GM12878 (cell line): ENCODE measurements at regions not wholly inside any gene's neighbourhood (a gene's known extent, or its start where the extent isn't known, plus 50 kb on each side); places are given as distances from the start of the nearest gene placed in this dataset.

Experiments used
- ATAC-seq: fragments of 200-7000 bp; cut with Tn5 transposase; 3 replicates; pipeline ENCODE4 v1.9.1; 2020; ENCODE audit warnings: mild to moderate bottlenecking, moderate library complexity
- BruUV-seq: library from RNA; stranded (reverse); fragments of 400-500 nt; replicated peaks from 2 replicates; lab custom pipeline; 2021; lab: Mats Ljungman, UMichigan
- CTCF ChIA-PET: fragments of 300-600 bp; sonication (Branson Sonifier 250); formaldehyde crosslinking; extraction: SDS; loops from one replicate; lab custom pipeline; 2021; ENCODE audit warnings: inconsistent platforms; lab: Yijun Ruan, JAX
- POLR2A ChIA-PET: fragments of 350-600 bp; formaldehyde crosslinking; extraction: SDS; loops from one replicate; lab custom pipeline; 2021; ENCODE audit warnings: inconsistent platforms; lab: Charles Lee
- RAD21 ChIA-PET: fragments of 300-600 bp; sonication (Branson Sonifier 250); formaldehyde crosslinking; loops from one replicate; lab custom pipeline; 2023; ENCODE audit warnings: antibody characterized with exemption; ENCODE audit not compliant: unreplicated experiment; lab: Charles Lee
- SMC1A ChIA-PET: fragments of 300-600 bp; sonication (Branson Sonifier 250); formaldehyde crosslinking; loops from one replicate; lab custom pipeline; 2023; ENCODE audit not compliant: unreplicated experiment, uncharacterized antibody; lab: Charles Lee
- DNase-seq: peaks from one replicate; pipeline ENCODE4 v3.0.0-alpha.2; 2011; ENCODE audit warnings: low read depth, low spot score
- FAIRE-seq: peaks from 3 replicates; lab custom pipeline; 2011; peaks lifted over from hg19 to GRCh38; lab: Jason Lieb, UNC
- H2AFZ ChIP-seq: 2 replicates; pipeline ENCODE4 v1.6.0; 2011; ENCODE audit warnings: low read depth, low read length, control low read depth; ENCODE audit not compliant: control insufficient read depth
- H3K27ac ChIP-seq: 2 replicates; pipeline ENCODE4 v1.5.1; 2011; ENCODE audit warnings: control low read depth; ENCODE audit not compliant: control insufficient read depth, insufficient read depth
- H3K27me3 ChIP-seq, 2 experiments: replicated peaks in 1 of 2; 2 replicates each; pipeline versions ENCODE4 v1.6.0 to v1.6.1; 2011; ENCODE audit warnings: low read length in 1 of 2; ENCODE audit not compliant: control insufficient read depth in 2 of 2, insufficient read depth in 2 of 2
- H3K36me3 ChIP-seq, 2 experiments: 2 replicates each; pipeline ENCODE4 v1.5.1; 2011; ENCODE audit warnings: low read length in 1 of 2; ENCODE audit not compliant: control insufficient read depth in 2 of 2, insufficient read depth in 2 of 2
- H3K4me1 ChIP-seq: 2 replicates; pipeline ENCODE4 v1.6.1; 2011; ENCODE audit warnings: mild to moderate bottlenecking, low read length, moderate library complexity, mixed read lengths; ENCODE audit not compliant: control insufficient read depth, insufficient read depth
- H3K4me2 ChIP-seq: 2 replicates; pipeline ENCODE4 v1.6.0; 2011; ENCODE audit warnings: control low read depth; ENCODE audit not compliant: control insufficient read depth, insufficient read depth
- H3K4me3 ChIP-seq: fragments of 200-600 bp; sonication (generic); 2 replicates; pipeline ENCODE4 v1.5.1; 2016
- H3K79me2 ChIP-seq: 2 replicates; pipeline ENCODE4 v1.6.0; 2011; ENCODE audit warnings: low read length; ENCODE audit not compliant: control insufficient read depth, insufficient read depth
- H3K9ac ChIP-seq: 2 replicates; pipeline ENCODE4 v1.8.0; 2011; ENCODE audit warnings: low read length, control low read depth, mixed read lengths; ENCODE audit not compliant: control insufficient read depth, insufficient read depth
- H3K9me3 ChIP-seq: replicated peaks from 3 replicates; pipeline ENCODE4 v1.5.1; 2011; ENCODE audit warnings: mild to moderate bottlenecking, low read length; ENCODE audit not compliant: control insufficient read depth, insufficient read depth
- H4K20me1 ChIP-seq: 2 replicates; pipeline ENCODE4 v1.6.0; 2011; ENCODE audit not compliant: control insufficient read depth, insufficient read depth
- BMI1 ChIP-seq: fragments of 450-650 bp; IDR thresholded peaks from 2 replicates; pipeline ENCODE4 v1.6.1; 2016; ENCODE audit warnings: mild to moderate bottlenecking, moderate library complexity, borderline replicate concordance
- CHD2 ChIP-seq: IDR thresholded peaks from 2 replicates; pipeline ENCODE4 v1.6.1; 2011; ENCODE audit warnings: low read depth, low read length, improper control_type of control experiment, borderline replicate concordance
- EZH2 ChIP-seq: IDR thresholded peaks from 2 replicates; pipeline ENCODE4 v1.6.1; 2012; ENCODE audit warnings: low read depth, mild to moderate bottlenecking, control low read depth, inconsistent platforms, low read length, borderline replicate concordance; ENCODE audit not compliant: control insufficient read depth
- KAT2A ChIP-seq: conservative IDR thresholded peaks from 2 replicates; pipeline ENCODE4 v1.6.1; 2011; ENCODE audit warnings: low read depth, low read length; ENCODE audit not compliant: control insufficient read depth
- MEF2B ChIP-seq: fragments of 450-650 bp; IDR thresholded peaks from 2 replicates; pipeline ENCODE4 v1.6.1; 2018; ENCODE audit warnings: mild to moderate bottlenecking, moderate library complexity; ENCODE audit not compliant: partially characterized antibody, poor library complexity, severe bottlenecking
- PAX8 ChIP-seq: fragments of 450-650 bp; IDR thresholded peaks from 2 replicates; pipeline ENCODE4 v1.6.1; 2017; ENCODE audit warnings: mild to moderate bottlenecking, moderate library complexity
- RUNX3 ChIP-seq: IDR thresholded peaks from 2 replicates; pipeline ENCODE4 v1.6.1; 2012; ENCODE audit warnings: low read length, inconsistent platforms
- WGBS: methylation state at CpG from one replicate; pipeline ENCODE4 v1.1.6; 2016; ENCODE audit warnings: low lambda C conversion rate; ENCODE audit not compliant: insufficient replicate concordance, insufficient coverage; ENCODE audit errors: missing lambda C conversion rate; 5-methylcytosine and 5-hydroxymethylcytosine counted together
- in situ Hi-C: fragments of 300-500 bp; cut with MboI; formaldehyde crosslinking; loops from 9 replicates; pipeline ENCODE4 v1.14.3; 2018; ENCODE audit warnings: mixed read lengths
- intact Hi-C: fragments of 100-400 bp; cut with micrococcal nuclease; formaldehyde crosslinking; loops from one replicate; pipeline ENCODE4 v1.14.2; 2022; ENCODE audit not compliant: unreplicated experiment

DNA sequence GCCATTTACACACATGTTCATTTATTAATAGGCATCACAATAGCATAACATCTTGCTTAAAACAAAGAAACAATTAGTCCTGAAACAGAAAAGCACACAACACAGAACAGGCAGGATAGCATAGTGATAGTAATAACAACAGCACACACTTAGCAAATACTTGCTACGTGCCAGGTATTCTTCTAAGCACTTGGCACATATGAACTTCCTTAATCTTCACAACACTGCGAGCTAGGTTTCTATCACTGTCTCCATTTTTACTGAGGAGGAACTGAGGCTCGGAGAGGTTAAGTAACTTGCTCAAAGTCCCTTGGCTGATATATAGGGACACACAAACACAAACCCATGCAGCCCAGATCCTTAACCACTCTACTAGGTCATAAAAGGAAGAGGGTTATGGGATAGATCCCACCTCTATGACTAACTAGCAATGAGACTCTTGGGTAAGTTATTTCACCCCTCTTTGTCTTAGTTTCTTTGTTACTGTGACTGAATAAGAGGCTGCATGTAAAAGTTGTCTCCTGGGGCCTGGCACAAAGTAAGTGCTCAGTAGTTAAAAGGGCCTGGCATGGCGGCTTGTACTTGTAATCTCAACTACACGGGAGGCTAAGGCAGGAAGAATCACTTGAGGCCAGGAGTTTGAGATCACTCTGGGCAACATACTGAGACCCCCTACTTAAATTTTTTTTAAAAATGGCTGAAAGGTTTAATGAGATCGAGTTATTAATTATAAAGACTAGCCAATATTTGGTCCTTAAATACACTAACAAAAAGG, 181.0 kb upstream of the RHOBTB1 start (continued):
- TF ChIP-seq PAX8 (no peak), CHD2 (no peak), EZH2 (no peak), BMI1 (no peak)

DNA sequence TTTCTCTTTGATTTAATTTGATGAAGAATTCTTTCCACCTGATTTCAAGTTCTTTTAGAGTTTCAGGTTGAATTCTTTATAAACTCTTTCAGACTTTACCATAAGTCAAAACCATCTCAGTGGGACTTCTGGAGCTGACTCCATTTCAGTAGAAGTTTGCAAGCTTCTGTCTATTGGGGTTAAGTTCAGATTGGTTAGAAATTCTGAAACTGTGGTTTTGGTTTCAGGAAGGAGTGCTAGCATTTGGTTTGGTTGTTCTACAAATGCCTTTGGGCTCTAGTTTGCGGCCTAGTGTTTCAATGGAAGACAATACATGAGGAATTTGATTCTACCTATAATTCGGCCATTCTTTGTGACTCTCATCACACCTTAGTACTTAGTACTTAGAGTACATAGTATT, 176.8 kb upstream of the RHOBTB1 start:
- intact Hi-C loops, result no loop called here
- FAIRE-seq (peak; percentile 83), DNase-seq (no peak), ATAC-seq (peak; percentile 61)
- H4K20me1 ChIP-seq, result no peaks in the 10 kb centered on the region
- H3K36me3 ChIP-seq, result no peaks in the 10 kb centered on the region
- ChIA-PET SMC1A (interaction anchor here (0.8 to 2.6 kb wide), 4 partner anchors 15 to 19 kb away, joined by 4 to 5 read pairs (median 5); no protein-coding TSS in a partner anchor), CTCF (no interaction called here), POLR2A (no interaction called here), RAD21 (no interaction called here)
- TF ChIP-seq KAT2A, result no peak
- peak; percentile 80 for TF ChIP-seq RUNX3
- no peak for TF ChIP-seq MEF2B
- no peak overlapping the region for H3K27ac ChIP-seq
- H2AFZ ChIP-seq, result no peak overlapping the region
- H3K79me2 ChIP-seq, result no peaks in the 10 kb centered on the region
- no peaks in the 10 kb centered on the region for H3K9me3 ChIP-seq
- no TSS peak for BruUV-seq
- no peak overlapping the region for H3K4me3 ChIP-seq
- H3K9ac ChIP-seq, result no peak overlapping the region
- in situ Hi-C loops, result no loop called here
- no peaks in the 10 kb centered on the region for H3K27me3 ChIP-seq
- H3K4me1 ChIP-seq, result peaks cover 5% of the 10 kb centered on the region
- H3K4me2 ChIP-seq, result no peak overlapping the region
- WGBS, result 16% methylated on average over 2 of the region's 2 CpGs
